ENCODE measurements at regions not wholly inside any gene's neighbourhood (a gene's known extent, or its start where the extent isn't known, plus 50 kb on each side); places are given as distances from the start of the nearest gene placed in this dataset.
"Not testable (repeated sequence)": the region's sequence is repeated elsewhere in the genome, so short reads cannot be mapped to it uniquely, and the experiment has no call there.

GRCh38 chr2:121818546-121818945, 63.1 kb downstream of the TSN start:
- no peak for DNase-seq

- DNase-seq, result no peak
These were observed 64.4 kb downstream of the TSN start for GRCh38 chr2:121819846-121820245.

GRCh38 chr2:121821476-121822158, 66.2 kb downstream of the TSN start:
- DNase-seq, result no peak

GRCh38 chr2:121824264-121824663, 68.8 kb downstream of the TSN start:
- no peak for DNase-seq

- no peak for DNase-seq
These were observed 69.8 kb downstream of the TSN start for GRCh38 chr2:121825003-121825950.

GRCh38 chr2:121826036-121826435, 70.6 kb downstream of the TSN start:
- DNase-seq, result no peak

GRCh38 chr2:121828281-121828731, 72.9 kb downstream of the TSN start:
- DNase-seq, result peak; percentile 31

- no peak for DNase-seq
These were observed 75.4 kb downstream of the TSN start for GRCh38 chr2:121830809-121831208.

- no peak for DNase-seq
These were observed 76.4 kb downstream of the TSN start for GRCh38 chr2:121831841-121832240.

- no peak for DNase-seq
These were observed 77.2 kb downstream of the TSN start for GRCh38 chr2:121832412-121833357.

GRCh38 chr2:121833358-121833723, 77.9 kb downstream of the TSN start:
- DNase-seq, result no peak

GRCh38 chr2:121836611-121837010, 81.2 kb downstream of the TSN start:
- DNase-seq, result no peak

GRCh38 chr2:121837591-121837990, 82.1 kb downstream of the TSN start:
- no peak for DNase-seq

- DNase-seq, result no peak
These were observed 83.1 kb downstream of the TSN start for GRCh38 chr2:121838551-121838950.

GRCh38 chr2:121839584-121839983, 84.1 kb downstream of the TSN start:
- no peak for DNase-seq

GRCh38 chr2:121849236-121849635, 93.8 kb downstream of the TSN start:
- no peak for DNase-seq

- DNase-seq, result not testable (repeated sequence)
These were observed 97.7 kb downstream of the TSN start for GRCh38 chr2:121853149-121853548.

GRCh38 chr2:121855510-121855909, 100.1 kb downstream of the TSN start:
- no peak for DNase-seq

- no peak for DNase-seq
These were observed 100.9 kb downstream of the TSN start for GRCh38 chr2:121856360-121856759.

- DNase-seq, result no peak
These were observed 102.9 kb downstream of the TSN start for GRCh38 chr2:121858369-121858768.

GRCh38 chr2:121858847-121859246, 103.4 kb downstream of the TSN start:
- DNase-seq, result no peak

GRCh38 chr2:121860033-121860757, 104.7 kb downstream of the TSN start:
- no peak for DNase-seq

Data from DMS79 (cell line).